GM12878 (cell line): ENCODE measurements at regions not wholly inside any gene's neighbourhood (a gene's known extent, or its start where the extent isn't known, plus 50 kb on each side); places are given as distances from the start of the nearest gene placed in this dataset.

ENCODE experiments used
- ATAC-seq: fragments of 200-7000 bp; cut with Tn5 transposase; 3 replicates; pipeline ENCODE4 v1.9.1; 2020; ENCODE audit warnings: mild to moderate bottlenecking, moderate library complexity
- BruUV-seq: library from RNA; stranded (reverse); fragments of 400-500 nt; replicated peaks from 2 replicates; lab custom pipeline; 2021; lab: Mats Ljungman, UMichigan
- CTCF ChIA-PET: fragments of 300-600 bp; sonication (Branson Sonifier 250); formaldehyde crosslinking; extraction: SDS; loops from one replicate; lab custom pipeline; 2021; ENCODE audit warnings: inconsistent platforms; lab: Yijun Ruan, JAX
- POLR2A ChIA-PET: fragments of 350-600 bp; formaldehyde crosslinking; extraction: SDS; loops from one replicate; lab custom pipeline; 2021; ENCODE audit warnings: inconsistent platforms; lab: Charles Lee
- RAD21 ChIA-PET: fragments of 300-600 bp; sonication (Branson Sonifier 250); formaldehyde crosslinking; loops from one replicate; lab custom pipeline; 2023; ENCODE audit warnings: antibody characterized with exemption; ENCODE audit not compliant: unreplicated experiment; lab: Charles Lee
- SMC1A ChIA-PET: fragments of 300-600 bp; sonication (Branson Sonifier 250); formaldehyde crosslinking; loops from one replicate; lab custom pipeline; 2023; ENCODE audit not compliant: unreplicated experiment, uncharacterized antibody; lab: Charles Lee
- DNase-seq: peaks from one replicate; pipeline ENCODE4 v3.0.0-alpha.2; 2011; ENCODE audit warnings: low read depth, low spot score
- FAIRE-seq: peaks from 3 replicates; lab custom pipeline; 2011; peaks lifted over from hg19 to GRCh38; lab: Jason Lieb, UNC
- H2AFZ ChIP-seq: 2 replicates; pipeline ENCODE4 v1.6.0; 2011; ENCODE audit warnings: low read depth, low read length, control low read depth; ENCODE audit not compliant: control insufficient read depth
- H3K27ac ChIP-seq: 2 replicates; pipeline ENCODE4 v1.5.1; 2011; ENCODE audit warnings: control low read depth; ENCODE audit not compliant: control insufficient read depth, insufficient read depth
- H3K27me3 ChIP-seq, 2 experiments: replicated peaks in 1 of 2; 2 replicates each; pipeline versions ENCODE4 v1.6.0 to v1.6.1; 2011; ENCODE audit warnings: low read length in 1 of 2; ENCODE audit not compliant: control insufficient read depth in 2 of 2, insufficient read depth in 2 of 2
- H3K36me3 ChIP-seq, 2 experiments: 2 replicates each; pipeline ENCODE4 v1.5.1; 2011; ENCODE audit warnings: low read length in 1 of 2; ENCODE audit not compliant: control insufficient read depth in 2 of 2, insufficient read depth in 2 of 2
- H3K4me1 ChIP-seq: 2 replicates; pipeline ENCODE4 v1.6.1; 2011; ENCODE audit warnings: mild to moderate bottlenecking, low read length, moderate library complexity, mixed read lengths; ENCODE audit not compliant: control insufficient read depth, insufficient read depth
- H3K4me2 ChIP-seq: 2 replicates; pipeline ENCODE4 v1.6.0; 2011; ENCODE audit warnings: control low read depth; ENCODE audit not compliant: control insufficient read depth, insufficient read depth
- H3K4me3 ChIP-seq: fragments of 200-600 bp; sonication (generic); 2 replicates; pipeline ENCODE4 v1.5.1; 2016
- H3K79me2 ChIP-seq: 2 replicates; pipeline ENCODE4 v1.6.0; 2011; ENCODE audit warnings: low read length; ENCODE audit not compliant: control insufficient read depth, insufficient read depth
- H3K9ac ChIP-seq: 2 replicates; pipeline ENCODE4 v1.8.0; 2011; ENCODE audit warnings: low read length, control low read depth, mixed read lengths; ENCODE audit not compliant: control insufficient read depth, insufficient read depth
- H3K9me3 ChIP-seq: replicated peaks from 3 replicates; pipeline ENCODE4 v1.5.1; 2011; ENCODE audit warnings: mild to moderate bottlenecking, low read length; ENCODE audit not compliant: control insufficient read depth, insufficient read depth
- H4K20me1 ChIP-seq: 2 replicates; pipeline ENCODE4 v1.6.0; 2011; ENCODE audit not compliant: control insufficient read depth, insufficient read depth
- CTCF ChIP-seq, 3 experiments: IDR thresholded peaks in 2 of 3; conservative IDR thresholded peaks in 1 of 3; 2 replicates each; pipeline ENCODE4 v1.5.1; 2011; ENCODE audit warnings: low read depth in 3 of 3, low read length in 3 of 3, mild to moderate bottlenecking in 3 of 3, control low read depth in 2 of 3, moderate library complexity in 2 of 3, inconsistent platforms in 1 of 3, mixed read lengths in 1 of 3; ENCODE audit not compliant: control insufficient read depth in 2 of 3, insufficient read depth in 1 of 3; ENCODE audit errors: extremely low read depth in 1 of 3
- KDM1A ChIP-seq: fragments of 200-600 bp; sonication (generic); IDR thresholded peaks from 2 replicates; pipeline ENCODE4 v1.6.1; 2016; ENCODE audit warnings: borderline replicate concordance
- LARP7 ChIP-seq: fragments of 450-650 bp; IDR thresholded peaks from 2 replicates; pipeline ENCODE4 v1.6.1; 2017; ENCODE audit warnings: mild to moderate bottlenecking
- MYC ChIP-seq: IDR thresholded peaks from 2 replicates; pipeline ENCODE4 v1.6.1; 2011; ENCODE audit warnings: mild to moderate bottlenecking, low read length, moderate library complexity, inconsistent platforms; ENCODE audit not compliant: insufficient read depth, insufficient replicate concordance, insufficient read length, severe bottlenecking
- RAD51 ChIP-seq: fragments of 450-650 bp; IDR thresholded peaks from 2 replicates; pipeline ENCODE4 v1.6.1; 2016; ENCODE audit warnings: moderate library complexity, mild to moderate bottlenecking, inconsistent platforms
- WGBS: methylation state at CpG from one replicate; pipeline ENCODE4 v1.1.6; 2016; ENCODE audit warnings: low lambda C conversion rate; ENCODE audit not compliant: insufficient replicate concordance, insufficient coverage; ENCODE audit errors: missing lambda C conversion rate; 5-methylcytosine and 5-hydroxymethylcytosine counted together
- in situ Hi-C: fragments of 300-500 bp; cut with MboI; formaldehyde crosslinking; loops from 9 replicates; pipeline ENCODE4 v1.14.3; 2018; ENCODE audit warnings: mixed read lengths
- intact Hi-C: fragments of 100-400 bp; cut with micrococcal nuclease; formaldehyde crosslinking; loops from one replicate; pipeline ENCODE4 v1.14.2; 2022; ENCODE audit not compliant: unreplicated experiment
- TF ChIP-seq, protein P1 (sequence below): fragments of 450-650 bp; IDR thresholded peaks from 2 replicates; pipeline ENCODE4 v1.6.1; 2017; ENCODE audit warnings: mild to moderate bottlenecking, moderate library complexity

GRCh38 chr9:107707915-107708441, 218.4 kb upstream of the KLF4 start:
- no peak overlapping the region for H3K27ac ChIP-seq
- SMC1A ChIA-PET, result no interaction called here
- WGBS, result 59% methylated on average over 7 of the region's 7 CpGs
- no peak overlapping the region for H3K4me2 ChIP-seq
- intact Hi-C loops, result no loop called here
- no peak for TF ChIP-seq KDM1A
- TF ChIP-seq, protein P1, sequence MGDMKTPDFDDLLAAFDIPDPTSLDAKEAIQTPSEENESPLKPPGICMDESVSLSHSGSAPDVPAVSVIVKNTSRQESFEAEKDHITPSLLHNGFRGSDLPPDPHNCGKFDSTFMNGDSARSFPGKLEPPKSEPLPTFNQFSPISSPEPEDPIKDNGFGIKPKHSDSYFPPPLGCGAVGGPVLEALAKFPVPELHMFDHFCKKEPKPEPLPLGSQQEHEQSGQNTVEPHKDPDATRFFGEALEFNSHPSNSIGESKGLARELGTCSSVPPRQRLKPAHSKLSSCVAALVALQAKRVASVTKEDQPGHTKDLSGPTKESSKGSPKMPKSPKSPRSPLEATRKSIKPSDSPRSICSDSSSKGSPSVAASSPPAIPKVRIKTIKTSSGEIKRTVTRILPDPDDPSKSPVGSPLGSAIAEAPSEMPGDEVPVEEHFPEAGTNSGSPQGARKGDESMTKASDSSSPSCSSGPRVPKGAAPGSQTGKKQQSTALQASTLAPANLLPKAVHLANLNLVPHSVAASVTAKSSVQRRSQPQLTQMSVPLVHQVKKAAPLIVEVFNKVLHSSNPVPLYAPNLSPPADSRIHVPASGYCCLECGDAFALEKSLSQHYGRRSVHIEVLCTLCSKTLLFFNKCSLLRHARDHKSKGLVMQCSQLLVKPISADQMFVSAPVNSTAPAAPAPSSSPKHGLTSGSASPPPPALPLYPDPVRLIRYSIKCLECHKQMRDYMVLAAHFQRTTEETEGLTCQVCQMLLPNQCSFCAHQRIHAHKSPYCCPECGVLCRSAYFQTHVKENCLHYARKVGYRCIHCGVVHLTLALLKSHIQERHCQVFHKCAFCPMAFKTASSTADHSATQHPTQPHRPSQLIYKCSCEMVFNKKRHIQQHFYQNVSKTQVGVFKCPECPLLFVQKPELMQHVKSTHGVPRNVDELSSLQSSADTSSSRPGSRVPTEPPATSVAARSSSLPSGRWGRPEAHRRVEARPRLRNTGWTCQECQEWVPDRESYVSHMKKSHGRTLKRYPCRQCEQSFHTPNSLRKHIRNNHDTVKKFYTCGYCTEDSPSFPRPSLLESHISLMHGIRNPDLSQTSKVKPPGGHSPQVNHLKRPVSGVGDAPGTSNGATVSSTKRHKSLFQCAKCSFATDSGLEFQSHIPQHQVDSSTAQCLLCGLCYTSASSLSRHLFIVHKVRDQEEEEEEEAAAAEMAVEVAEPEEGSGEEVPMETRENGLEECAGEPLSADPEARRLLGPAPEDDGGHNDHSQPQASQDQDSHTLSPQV, result no peak
- TF ChIP-seq, all 136 proteins: peak for 0
- ChIA-PET POLR2A (no interaction called here), RAD21 (no interaction called here), CTCF (no interaction called here)
- Histone ChIP-seq H4K20me1 (no peaks in the 10 kb centered on the region), H2AFZ (no peak overlapping the region), H3K27me3 (no peaks in the 10 kb centered on the region; a peak in 1 of 4 replicates), H3K79me2 (no peaks in the 10 kb centered on the region), H3K9ac (no peak overlapping the region), H3K4me1 (no peaks in the 10 kb centered on the region), H3K4me3 (no peak overlapping the region), H3K9me3 (no peaks in the 10 kb centered on the region), H3K36me3 (no peaks in the 10 kb centered on the region)
- ATAC-seq, result no peak
- in situ Hi-C loops, result no loop called here
- FAIRE-seq, result no peak
- no peak for DNase-seq
- no TSS peak for BruUV-seq

DNA sequence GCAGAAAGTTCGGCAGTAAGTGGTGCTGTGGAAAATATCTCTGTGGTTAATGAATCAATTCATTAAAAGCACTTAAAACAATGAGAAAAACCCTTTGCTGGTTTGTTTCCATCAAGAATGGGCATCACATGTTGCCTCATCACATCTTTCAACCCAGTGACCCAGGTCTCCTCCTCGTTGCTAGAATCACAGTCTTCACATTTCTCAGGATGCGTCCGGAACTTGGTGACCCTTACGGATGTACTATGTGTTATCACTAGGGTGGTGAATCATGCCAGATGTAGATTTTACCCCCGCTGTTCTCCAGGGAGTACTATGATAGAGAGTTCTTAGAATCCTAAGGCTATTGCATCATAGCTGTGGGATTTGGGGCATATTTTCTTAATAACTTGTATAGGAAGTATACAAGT, 217.9 kb upstream of the KLF4 start:
- H3K9ac ChIP-seq, result no peak overlapping the region
- H3K79me2 ChIP-seq, result no peaks in the 10 kb centered on the region
- WGBS, result 21% methylated on average over 6 of the region's 6 CpGs
- H3K36me3 ChIP-seq, result no peaks in the 10 kb centered on the region
- H2AFZ ChIP-seq, result no peak overlapping the region
- no TSS peak for BruUV-seq
- ChIA-PET CTCF (no interaction called here), SMC1A (no interaction called here), POLR2A (no interaction called here), RAD21 (no interaction called here)
- H3K4me3 ChIP-seq, result no peak overlapping the region
- no peak overlapping the region for H3K4me2 ChIP-seq
- in situ Hi-C loops (no loop called here), intact Hi-C loops (no loop called here)
- H4K20me1 ChIP-seq, result no peaks in the 10 kb centered on the region
- TF ChIP-seq MYC (no peak), RAD51 (no peak), CTCF (IDR thresholded peaks at IDR 0.05 in 2 of 3, conservative IDR thresholded peaks at IDR 0.05 in 1 of 3; ENCODE audit: control insufficient read depth in 2 of 3, extremely low read depth in 1 of 3, insufficient read depth in 1 of 3, low read depth in 3 of 3, low read length in 3 of 3) (no peak), LARP7 (no peak)
- ATAC-seq (no peak), FAIRE-seq (no peak), DNase-seq (no peak)
- no peaks in the 10 kb centered on the region for H3K4me1 ChIP-seq
- no peaks in the 10 kb centered on the region; a peak in 1 of 4 replicates for H3K27me3 ChIP-seq
- H3K9me3 ChIP-seq, result no peaks in the 10 kb centered on the region
- H3K27ac ChIP-seq, result no peak overlapping the region
